GM12873 (cell line): ENCODE measurements at regions not wholly inside any gene's neighbourhood (a gene's known extent, or its start where the extent isn't known, plus 50 kb on each side); places are given as distances from the start of the nearest gene placed in this dataset.

Experiments
- TF ChIP-seq, protein P1 (sequence below): IDR thresholded peaks from 2 replicates; pipeline ENCODE4 v1.5.1; 2012; ENCODE audit warnings: low read depth, mild to moderate bottlenecking, moderate library complexity, low read length, control low read depth; ENCODE audit not compliant: insufficient read depth; ENCODE audit errors: missing control alignments

DNA sequence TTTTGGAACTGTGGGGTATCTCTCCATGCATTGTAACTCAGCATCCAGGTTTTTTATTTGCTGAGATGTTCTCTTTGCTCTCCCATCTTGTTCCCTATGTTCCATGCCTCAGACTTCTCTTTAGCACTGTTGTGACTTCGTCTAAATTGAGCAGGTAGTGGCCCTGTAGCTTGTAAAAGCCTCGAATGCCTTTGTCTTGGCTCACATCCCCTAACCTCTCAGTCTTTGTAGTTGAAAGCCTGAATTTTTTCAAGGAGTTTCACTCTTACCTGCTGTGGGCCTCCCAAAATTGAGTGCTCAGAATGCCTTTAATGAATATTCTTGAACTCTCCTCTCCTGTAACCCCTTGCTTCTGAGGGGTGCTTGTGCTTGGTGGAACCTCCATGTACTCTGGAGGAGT, 1137.3 kb downstream of the REEP3 start:
- TF ChIP-seq, protein P1, sequence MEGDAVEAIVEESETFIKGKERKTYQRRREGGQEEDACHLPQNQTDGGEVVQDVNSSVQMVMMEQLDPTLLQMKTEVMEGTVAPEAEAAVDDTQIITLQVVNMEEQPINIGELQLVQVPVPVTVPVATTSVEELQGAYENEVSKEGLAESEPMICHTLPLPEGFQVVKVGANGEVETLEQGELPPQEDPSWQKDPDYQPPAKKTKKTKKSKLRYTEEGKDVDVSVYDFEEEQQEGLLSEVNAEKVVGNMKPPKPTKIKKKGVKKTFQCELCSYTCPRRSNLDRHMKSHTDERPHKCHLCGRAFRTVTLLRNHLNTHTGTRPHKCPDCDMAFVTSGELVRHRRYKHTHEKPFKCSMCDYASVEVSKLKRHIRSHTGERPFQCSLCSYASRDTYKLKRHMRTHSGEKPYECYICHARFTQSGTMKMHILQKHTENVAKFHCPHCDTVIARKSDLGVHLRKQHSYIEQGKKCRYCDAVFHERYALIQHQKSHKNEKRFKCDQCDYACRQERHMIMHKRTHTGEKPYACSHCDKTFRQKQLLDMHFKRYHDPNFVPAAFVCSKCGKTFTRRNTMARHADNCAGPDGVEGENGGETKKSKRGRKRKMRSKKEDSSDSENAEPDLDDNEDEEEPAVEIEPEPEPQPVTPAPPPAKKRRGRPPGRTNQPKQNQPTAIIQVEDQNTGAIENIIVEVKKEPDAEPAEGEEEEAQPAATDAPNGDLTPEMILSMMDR = no peak

DNA sequence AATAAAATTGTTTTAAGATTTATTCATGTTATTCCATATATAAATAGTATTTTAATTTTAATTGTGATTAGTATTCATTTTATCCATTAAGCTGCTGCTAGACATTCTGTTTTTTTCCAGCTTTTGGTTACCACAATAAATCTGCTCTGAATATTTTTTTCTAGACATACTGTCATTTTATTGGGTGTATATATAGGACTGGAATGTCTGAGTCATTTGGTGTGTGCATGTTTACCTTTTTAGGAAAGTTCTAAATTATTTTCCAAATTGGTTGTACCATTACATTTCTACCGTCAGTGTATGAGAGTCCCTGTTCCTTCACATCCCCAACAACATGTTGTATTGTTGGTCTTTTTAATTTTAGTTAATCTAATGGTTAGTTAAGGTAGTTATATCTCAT, 1138.1 kb downstream of the REEP3 start:
- TF ChIP-seq, protein P1 = no peak

DNA sequence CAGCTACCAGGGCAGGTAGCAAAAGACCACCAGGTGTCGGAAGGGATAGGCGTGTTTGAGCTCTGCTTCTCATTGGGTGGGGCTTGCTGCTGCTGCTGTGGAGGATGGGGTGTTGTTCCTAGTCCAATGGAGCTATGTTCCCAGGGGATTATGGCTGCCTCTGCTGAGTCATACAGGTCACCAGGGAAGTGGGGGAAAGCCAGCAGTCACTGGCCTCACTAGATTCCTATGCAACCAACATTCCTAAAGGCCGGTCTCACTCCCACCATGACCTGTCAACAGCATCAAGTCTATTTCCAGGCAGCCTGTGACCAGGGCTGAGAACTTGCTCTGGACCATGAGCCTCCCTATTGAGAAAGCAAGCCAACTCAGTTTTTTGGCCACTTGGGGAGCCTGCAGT, 1160.8 kb downstream of the REEP3 start:
- TF ChIP-seq, protein P1 = no peak

DNA sequence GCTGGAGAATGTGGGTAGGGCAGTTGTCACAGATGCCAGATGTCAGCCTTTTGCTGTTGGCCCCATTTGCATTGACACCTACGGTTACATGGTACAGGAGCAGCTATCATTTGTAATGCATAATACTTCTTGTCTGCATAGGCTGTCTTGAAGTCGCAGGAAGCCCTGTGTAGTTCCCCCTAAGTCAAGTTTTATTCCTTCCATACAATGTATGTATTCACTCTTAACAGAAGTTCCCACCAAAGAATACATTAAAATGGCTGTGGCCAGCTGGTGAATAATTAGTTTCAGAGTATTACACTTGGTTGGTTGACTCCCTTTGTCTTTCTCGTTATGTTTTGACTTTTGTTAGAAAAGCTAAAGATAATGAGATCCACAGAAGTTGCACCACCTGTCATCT, 1169.0 kb downstream of the REEP3 start:
- TF ChIP-seq, protein P1 = no peak

DNA sequence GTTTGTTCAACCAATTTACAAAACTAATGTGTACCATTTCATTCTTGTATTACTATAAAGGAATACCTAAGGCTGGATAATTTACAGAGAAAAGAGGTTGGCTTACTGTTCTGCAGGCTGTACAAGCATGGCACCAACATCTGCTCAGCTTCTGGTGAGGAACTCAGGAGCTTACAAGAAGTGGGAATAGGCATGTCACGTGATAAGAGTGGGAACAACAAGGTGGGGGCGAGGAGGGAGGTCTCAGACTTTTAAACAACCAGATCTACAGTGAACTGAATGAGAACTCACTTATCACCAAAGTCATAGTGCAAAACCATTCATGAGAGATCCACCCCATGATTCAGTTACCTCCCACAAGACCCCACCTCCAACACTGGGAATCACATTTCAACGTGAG, 1178.0 kb downstream of the REEP3 start:
- TF ChIP-seq, protein P1 = no peak

DNA sequence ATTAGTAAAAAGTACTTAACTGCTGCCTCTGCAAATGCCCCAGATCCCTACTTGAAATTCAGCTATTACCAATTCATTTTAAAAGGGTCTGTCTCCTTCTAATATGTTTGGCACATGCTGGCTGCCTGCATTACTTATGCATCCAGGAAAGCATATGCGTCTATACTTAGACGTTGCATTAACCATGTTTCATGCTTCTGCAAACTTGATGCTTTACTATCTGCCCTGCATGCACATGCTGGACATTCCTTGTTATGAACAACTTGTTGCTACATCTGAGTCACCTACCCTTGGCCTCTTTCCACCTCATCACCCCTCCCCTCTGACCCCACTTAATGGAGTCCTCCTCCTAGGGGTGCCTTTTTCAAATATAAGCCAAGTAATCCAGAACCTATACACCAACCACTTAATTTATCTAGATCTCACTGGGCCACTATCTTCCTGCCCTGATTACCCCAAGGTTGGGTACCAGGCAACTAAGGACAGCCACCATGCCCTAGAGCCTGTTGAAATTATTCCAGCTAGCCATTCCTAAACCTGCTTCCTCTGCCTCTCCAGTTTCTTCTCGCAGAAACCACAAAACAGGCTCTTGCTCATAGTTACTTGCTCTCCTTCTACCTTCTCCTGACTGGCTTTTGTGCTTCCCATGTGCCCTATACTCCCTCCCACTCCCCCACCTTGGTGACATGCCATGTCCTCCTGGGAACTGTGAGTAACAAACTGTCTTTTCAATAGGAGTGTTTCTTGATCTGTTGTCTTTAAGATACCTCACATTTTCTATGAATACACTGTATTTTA, 1187.9 kb downstream of the REEP3 start:
- TF ChIP-seq, protein P1 = no peak

DNA sequence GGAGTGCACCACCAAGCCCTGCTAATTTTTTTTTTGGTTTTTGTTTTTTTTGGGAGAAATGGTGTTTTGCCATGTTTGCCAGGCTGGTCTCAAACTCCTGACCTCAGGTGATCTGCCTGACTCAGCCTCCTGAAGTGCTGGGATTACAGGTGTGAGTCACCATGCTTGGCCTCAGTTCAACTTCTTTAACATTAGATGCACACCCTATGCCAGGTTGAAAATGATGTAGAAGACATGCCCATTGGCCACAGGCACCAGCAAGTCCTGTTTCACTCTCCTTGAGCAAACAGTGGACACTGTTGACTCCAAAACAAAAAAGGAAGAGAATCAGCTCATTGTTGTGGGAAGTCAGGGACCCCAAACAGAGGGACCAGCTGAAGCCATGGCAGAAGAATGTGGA, 1205.3 kb downstream of the REEP3 start:
- TF ChIP-seq, protein P1 = no peak
